ENCODE measurements at regions not wholly inside any gene's neighbourhood (a gene's known extent, or its start where the extent isn't known, plus 50 kb on each side); places are given as distances from the start of the nearest gene placed in this dataset.

- Histone ChIP-seq H3K36me3 (ENCODE audit: control insufficient read depth in 2 of 2, extremely low read depth in 1 of 2, insufficient read depth in 2 of 2, low read length in 2 of 2) (no peaks in the 10 kb centered on the region), H2AFZ (ENCODE audit: low read depth, low read length) (no peak overlapping the region), H3K9me3 (replicated peaks; ENCODE audit: control insufficient read depth, insufficient read depth, low read length) (no peaks in the 10 kb centered on the region), H4K20me1 (replicated peaks; ENCODE audit: control insufficient read depth, extremely low read depth, insufficient read depth, low read length) (no peaks in the 10 kb centered on the region), H3K79me2 (ENCODE audit: control insufficient read depth, insufficient read depth, low read length) (no peaks in the 10 kb centered on the region), H3K4me1 (ENCODE audit: control insufficient read depth, extremely low read depth, insufficient read depth, low read length) (no peaks in the 10 kb centered on the region), H3K9me1 (replicated peaks; ENCODE audit: control insufficient read depth, extremely low read depth, insufficient read depth, low read length) (no peaks in the 10 kb centered on the region), H3K27me3 (ENCODE audit: control insufficient read depth in 2 of 2, insufficient read depth in 2 of 2, low read length in 2 of 2) (no peaks in the 10 kb centered on the region), H3K4me2 (ENCODE audit: insufficient read depth, low read length) (no peak overlapping the region), H3K27ac (ENCODE audit: insufficient read depth, low read depth, low read length) (no peak overlapping the region), H3K9ac (replicated peaks; ENCODE audit: extremely low read depth, insufficient read depth, low read length) (no peak overlapping the region), H3K4me3 (replicated peaks in 1 of 3; ENCODE audit: insufficient read depth in 1 of 3, low read depth in 1 of 3, low read length in 3 of 3) (no peak overlapping the region)
- POLR2A ChIA-PET = no interaction called here
- CTCF ChIA-PET = no interaction called here
- dilution Hi-C loops (cut with MboI; ENCODE audit: extremely low pct_ligation_motif_present, low sequenced_read_pairs) (no loop called here), intact Hi-C loops (cut with micrococcal nuclease) (no loop called here)
- BruUV-seq (replicated peaks) = no TSS peak
- FAIRE-seq (no peak), DNase-seq (ENCODE audit: low read depth, low spot score) (no peak)
- TF ChIP-seq POLR2AphosphoS5 (IDR thresholded peaks at IDR 0.05; ENCODE audit: insufficient read depth, low read depth, low read length) (no peak), POLR2A (IDR thresholded peaks at IDR 0.05; ENCODE audit: low read depth, low read length) (no peak), MYC (IDR thresholded peaks at IDR 0.05; ENCODE audit: low read depth, low read length) (no peak), FOS (IDR thresholded peaks at IDR 0.05; ENCODE audit: borderline replicate concordance, insufficient read depth, low read length) (no peak), MAX (IDR thresholded peaks at IDR 0.05; ENCODE audit: insufficient read depth, insufficient read length) (no peak), EZH2 (IDR thresholded peaks at IDR 0.05; ENCODE audit: borderline replicate concordance, low read depth, low read length, severe bottlenecking) (no peak), GATA2 (IDR thresholded peaks at IDR 0.05; ENCODE audit: insufficient read depth, insufficient read length, low read depth, low read length) (no peak), JUN (IDR thresholded peaks at IDR 0.05; ENCODE audit: borderline replicate concordance, insufficient read depth, insufficient read length, low read depth) (no peak), CTCF (IDR thresholded peaks at IDR 0.05; ENCODE audit: extremely low read depth in 1 of 2, insufficient read depth in 1 of 2, low read depth in 1 of 2, low read length in 2 of 2) (no peak)
Measured at GRCh38 chr14:87387806-87388205, 605.2 kb downstream of the GALC start.
